Liver (tissue), 8 donors: ENCODE measurements at regions not wholly inside any gene's neighbourhood (a gene's known extent, or its start where the extent isn't known, plus 50 kb on each side); places are given as distances from the start of the nearest gene placed in this dataset.

Source experiments
- DNase-seq: peaks from one replicate; pipeline ENCODE4 v3.0.0-alpha.2; 2017; ENCODE audit warnings: low spot score
- H3K27ac ChIP-seq, 2 donors: one replicate each; pipeline ENCODE4 v1.7.0; 2013; ENCODE audit warnings: inconsistent platforms in 2 of 2, low read length in 2 of 2, control low read depth in 1 of 2, low read depth in 1 of 2, mild to moderate bottlenecking in 1 of 2
- H3K27me3 ChIP-seq, 4 donors: one replicate each; pipeline versions ENCODE4 v1.6.1 to v1.7.0; 2013; ENCODE audit warnings: low read length in 3 of 4, inconsistent platforms in 1 of 4, mild to moderate bottlenecking in 1 of 4, moderate library complexity in 1 of 4; ENCODE audit not compliant: control insufficient read depth in 4 of 4, insufficient read depth in 4 of 4
- H3K36me3 ChIP-seq, 4 donors: one replicate each; pipeline versions ENCODE4 v1.6.1 to v1.7.0; 2013; ENCODE audit warnings: low read length in 3 of 4, mild to moderate bottlenecking in 3 of 4, low read depth in 1 of 4, moderate library complexity in 1 of 4; ENCODE audit not compliant: control insufficient read depth in 4 of 4, insufficient read depth in 3 of 4
- H3K4me1 ChIP-seq, 4 donors: one replicate each; pipeline versions ENCODE4 v1.6.1 to v1.7.0; 2013; ENCODE audit warnings: low read length in 3 of 4, mild to moderate bottlenecking in 3 of 4, moderate library complexity in 1 of 4; ENCODE audit not compliant: control insufficient read depth in 4 of 4, insufficient read depth in 4 of 4
- H3K4me3 ChIP-seq, 3 donors: one replicate each; pipeline versions ENCODE4 v1.6.1 to v1.7.0; 2013; ENCODE audit warnings: low read length in 3 of 3, control low read depth in 1 of 3, low read depth in 1 of 3, mild to moderate bottlenecking in 1 of 3
- H3K9ac ChIP-seq, 2 donors: one replicate each; pipeline ENCODE4 v1.7.0; 2013; ENCODE audit warnings: low read length in 2 of 2, mild to moderate bottlenecking in 2 of 2, moderate library complexity in 2 of 2, control low read depth in 1 of 2, low read depth in 1 of 2
- H3K9me3 ChIP-seq, 4 donors: one replicate each; pipeline versions ENCODE4 v1.6.1 to v1.7.0; 2013; ENCODE audit warnings: low read length in 3 of 4; ENCODE audit not compliant: control insufficient read depth in 4 of 4
- CTCF ChIP-seq: fragments of 150-350 bp; IDR thresholded peaks from 2 replicates; pipeline ENCODE4 v1.5.1; 2017; ENCODE audit warnings: improper control_type of control experiment, low read depth, low read length; ENCODE audit not compliant: missing input control
- EGR1 ChIP-seq, 2 donors: IDR thresholded peaks; 2 replicates each; pipeline ENCODE4 v1.6.1; 2016 to 2018; ENCODE audit warnings: antibody characterized with exemption in 2 of 2, low read depth in 2 of 2
- FOXA1 ChIP-seq: IDR thresholded peaks from 2 replicates; pipeline ENCODE4 v1.6.1; 2016; ENCODE audit warnings: antibody characterized with exemption
- FOXA2 ChIP-seq: IDR thresholded peaks from 2 replicates; pipeline ENCODE4 v1.6.1; 2016; ENCODE audit warnings: antibody characterized with exemption
- GABPA ChIP-seq, 2 donors: IDR thresholded peaks in 1 of 2; conservative IDR thresholded peaks in 1 of 2; 2 replicates each; pipeline ENCODE4 v1.6.1; 2016; ENCODE audit warnings: antibody characterized with exemption in 2 of 2, mild to moderate bottlenecking in 1 of 2, moderate library complexity in 1 of 2
- HNF4A ChIP-seq, 2 donors: conservative IDR thresholded peaks; 2 replicates each; pipeline ENCODE4 v1.6.1; 2016; ENCODE audit warnings: antibody characterized with exemption in 2 of 2, mild to moderate bottlenecking in 2 of 2
- HNF4G ChIP-seq: IDR thresholded peaks from 2 replicates; pipeline ENCODE4 v1.6.1; 2016; ENCODE audit warnings: antibody characterized with exemption
- JUND ChIP-seq, 2 donors: IDR thresholded peaks; 2 replicates each; pipeline ENCODE4 v1.6.1; 2016; ENCODE audit warnings: antibody characterized with exemption in 2 of 2
- NR2F2 ChIP-seq: IDR thresholded peaks from 2 replicates; pipeline ENCODE4 v1.6.1; 2016; ENCODE audit warnings: antibody characterized with exemption
- RAD21 ChIP-seq, 2 donors: IDR thresholded peaks; 2 replicates each; pipeline ENCODE4 v1.6.1; 2016; ENCODE audit warnings: antibody characterized with exemption in 2 of 2, mild to moderate bottlenecking in 2 of 2
- RXRA ChIP-seq, 2 donors: IDR thresholded peaks; 2 replicates each; pipeline ENCODE4 v1.6.1; 2017 to 2018; ENCODE audit warnings: antibody characterized with exemption in 2 of 2, mild to moderate bottlenecking in 1 of 2
- SP1 ChIP-seq: IDR thresholded peaks from 2 replicates; pipeline ENCODE4 v1.6.1; 2018; ENCODE audit warnings: antibody characterized with exemption, mild to moderate bottlenecking
- TAF1 ChIP-seq: conservative IDR thresholded peaks from 2 replicates; pipeline ENCODE4 v1.6.1; 2016; ENCODE audit warnings: antibody characterized with exemption, mild to moderate bottlenecking
- YY1 ChIP-seq: IDR thresholded peaks from 2 replicates; pipeline ENCODE4 v1.6.1; 2016; ENCODE audit warnings: antibody characterized with exemption, mild to moderate bottlenecking
- WGBS: extraction: QIAGEN DNeasy Blood & Tissue Kit; methylation state at CpG from one replicate; pipeline ENCODE4 v1.1.7; 2013; 5-methylcytosine and 5-hydroxymethylcytosine counted together
- TF ChIP-seq, protein P1 (sequence below): IDR thresholded peaks from 2 replicates; pipeline ENCODE4 v1.6.1; 2016; ENCODE audit warnings: antibody characterized with exemption
- TF ChIP-seq, protein P2 (sequence below): IDR thresholded peaks from 2 replicates; pipeline ENCODE4 v1.6.1; 2016; ENCODE audit warnings: antibody characterized with exemption
- TF ChIP-seq, protein P3 (sequence below): IDR thresholded peaks from 2 replicates; pipeline ENCODE4 v1.6.1; 2016; ENCODE audit warnings: antibody characterized with exemption
- TF ChIP-seq, protein P4 (sequence below): IDR thresholded peaks from 2 replicates; pipeline ENCODE4 v1.6.1; 2016; ENCODE audit warnings: antibody characterized with exemption, mild to moderate bottlenecking
- donor health status: healthy.
- donor health status: healthy.
- donor health status: healthy.
- donor health status: healthy.
- donor health status: healthy.

DNA sequence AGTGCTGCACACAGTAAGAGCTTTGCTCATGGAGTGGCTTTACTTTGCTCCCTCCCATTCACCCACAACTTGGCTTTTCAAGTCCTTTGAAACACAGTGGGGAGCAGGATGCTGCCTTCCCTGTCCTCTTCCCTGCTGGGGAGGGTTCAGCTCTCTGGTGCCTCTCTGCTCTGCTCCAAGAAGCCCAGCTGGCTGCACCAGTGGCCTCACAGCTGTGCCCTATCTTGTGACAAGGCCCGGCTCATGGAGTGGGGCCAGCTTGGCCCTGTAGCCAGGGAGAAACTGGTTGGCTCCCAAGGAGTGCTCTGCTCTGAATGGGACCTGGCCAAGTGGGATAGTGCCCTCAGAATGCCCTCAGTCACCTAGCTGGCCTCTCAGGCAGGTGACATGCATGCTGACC is 212.3 kb upstream of the ZMIZ1 start:
- Histone ChIP-seq H3K27ac (no peak overlapping the region), H3K9ac (no peak overlapping the region), H3K4me3 (no peak overlapping the region), H3K4me1 (no peaks in the 10 kb centered on the region), H3K9me3 (no peaks in the 10 kb centered on the region), H3K36me3 (no peaks in the 10 kb centered on the region), H3K27me3 (no peaks in the 10 kb centered on the region)
- no peak for DNase-seq
- WGBS = 74% methylated on average over 1 of the region's 1 CpG
- TF ChIP-seq RAD21 (IDR thresholded peaks at IDR 0.05) = no peak
- no peak for TF ChIP-seq FOXA1
- TF ChIP-seq TAF1 = no peak
- no peak for TF ChIP-seq JUND (IDR thresholded peaks at IDR 0.05)
- no peak for TF ChIP-seq RXRA (IDR thresholded peaks at IDR 0.05)
- TF ChIP-seq SP1 = no peak
- TF ChIP-seq, protein P1, sequence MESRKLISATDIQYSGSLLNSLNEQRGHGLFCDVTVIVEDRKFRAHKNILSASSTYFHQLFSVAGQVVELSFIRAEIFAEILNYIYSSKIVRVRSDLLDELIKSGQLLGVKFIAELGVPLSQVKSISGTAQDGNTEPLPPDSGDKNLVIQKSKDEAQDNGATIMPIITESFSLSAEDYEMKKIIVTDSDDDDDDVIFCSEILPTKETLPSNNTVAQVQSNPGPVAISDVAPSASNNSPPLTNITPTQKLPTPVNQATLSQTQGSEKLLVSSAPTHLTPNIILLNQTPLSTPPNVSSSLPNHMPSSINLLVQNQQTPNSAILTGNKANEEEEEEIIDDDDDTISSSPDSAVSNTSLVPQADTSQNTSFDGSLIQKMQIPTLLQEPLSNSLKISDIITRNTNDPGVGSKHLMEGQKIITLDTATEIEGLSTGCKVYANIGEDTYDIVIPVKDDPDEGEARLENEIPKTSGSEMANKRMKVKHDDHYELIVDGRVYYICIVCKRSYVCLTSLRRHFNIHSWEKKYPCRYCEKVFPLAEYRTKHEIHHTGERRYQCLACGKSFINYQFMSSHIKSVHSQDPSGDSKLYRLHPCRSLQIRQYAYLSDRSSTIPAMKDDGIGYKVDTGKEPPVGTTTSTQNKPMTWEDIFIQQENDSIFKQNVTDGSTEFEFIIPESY = no peak
- TF ChIP-seq FOXA2 = no peak
- no peak for TF ChIP-seq CTCF
- no peak for TF ChIP-seq EGR1 (IDR thresholded peaks at IDR 0.05; ENCODE audit: low read depth in 2 of 2)
- TF ChIP-seq, protein P2, sequence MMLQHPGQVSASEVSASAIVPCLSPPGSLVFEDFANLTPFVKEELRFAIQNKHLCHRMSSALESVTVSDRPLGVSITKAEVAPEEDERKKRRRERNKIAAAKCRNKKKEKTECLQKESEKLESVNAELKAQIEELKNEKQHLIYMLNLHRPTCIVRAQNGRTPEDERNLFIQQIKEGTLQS = no peak

- TF ChIP-seq YY1 = no peak
- TF ChIP-seq HNF4G = no peak
- TF ChIP-seq TAF1 = no peak
- TF ChIP-seq, protein P3, sequence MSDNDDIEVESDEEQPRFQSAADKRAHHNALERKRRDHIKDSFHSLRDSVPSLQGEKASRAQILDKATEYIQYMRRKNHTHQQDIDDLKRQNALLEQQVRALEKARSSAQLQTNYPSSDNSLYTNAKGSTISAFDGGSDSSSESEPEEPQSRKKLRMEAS = no peak
- no peak for TF ChIP-seq GABPA (IDR thresholded peaks at IDR 0.05 in 1 of 2, conservative IDR thresholded peaks at IDR 0.05 in 1 of 2)
- TF ChIP-seq HNF4A (conservative IDR thresholded peaks at IDR 0.05) = no peak
- TF ChIP-seq, protein P4, sequence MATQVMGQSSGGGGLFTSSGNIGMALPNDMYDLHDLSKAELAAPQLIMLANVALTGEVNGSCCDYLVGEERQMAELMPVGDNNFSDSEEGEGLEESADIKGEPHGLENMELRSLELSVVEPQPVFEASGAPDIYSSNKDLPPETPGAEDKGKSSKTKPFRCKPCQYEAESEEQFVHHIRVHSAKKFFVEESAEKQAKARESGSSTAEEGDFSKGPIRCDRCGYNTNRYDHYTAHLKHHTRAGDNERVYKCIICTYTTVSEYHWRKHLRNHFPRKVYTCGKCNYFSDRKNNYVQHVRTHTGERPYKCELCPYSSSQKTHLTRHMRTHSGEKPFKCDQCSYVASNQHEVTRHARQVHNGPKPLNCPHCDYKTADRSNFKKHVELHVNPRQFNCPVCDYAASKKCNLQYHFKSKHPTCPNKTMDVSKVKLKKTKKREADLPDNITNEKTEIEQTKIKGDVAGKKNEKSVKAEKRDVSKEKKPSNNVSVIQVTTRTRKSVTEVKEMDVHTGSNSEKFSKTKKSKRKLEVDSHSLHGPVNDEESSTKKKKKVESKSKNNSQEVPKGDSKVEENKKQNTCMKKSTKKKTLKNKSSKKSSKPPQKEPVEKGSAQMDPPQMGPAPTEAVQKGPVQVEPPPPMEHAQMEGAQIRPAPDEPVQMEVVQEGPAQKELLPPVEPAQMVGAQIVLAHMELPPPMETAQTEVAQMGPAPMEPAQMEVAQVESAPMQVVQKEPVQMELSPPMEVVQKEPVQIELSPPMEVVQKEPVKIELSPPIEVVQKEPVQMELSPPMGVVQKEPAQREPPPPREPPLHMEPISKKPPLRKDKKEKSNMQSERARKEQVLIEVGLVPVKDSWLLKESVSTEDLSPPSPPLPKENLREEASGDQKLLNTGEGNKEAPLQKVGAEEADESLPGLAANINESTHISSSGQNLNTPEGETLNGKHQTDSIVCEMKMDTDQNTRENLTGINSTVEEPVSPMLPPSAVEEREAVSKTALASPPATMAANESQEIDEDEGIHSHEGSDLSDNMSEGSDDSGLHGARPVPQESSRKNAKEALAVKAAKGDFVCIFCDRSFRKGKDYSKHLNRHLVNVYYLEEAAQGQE = no peak
- no peak for TF ChIP-seq NR2F2
- TF ChIP-seq, protein P1 = no peak
- TF ChIP-seq RAD21 (IDR thresholded peaks at IDR 0.05) = no peak
- no peak for TF ChIP-seq EGR1 (IDR thresholded peaks at IDR 0.05; ENCODE audit: low read depth in 2 of 2)
- TF ChIP-seq, protein P2 = no peak
- no peak for TF ChIP-seq SP1
- no peak for TF ChIP-seq FOXA1
- no peak for TF ChIP-seq JUND (IDR thresholded peaks at IDR 0.05)
- TF ChIP-seq FOXA2 = no peak
- TF ChIP-seq CTCF = no peak
- no peak for TF ChIP-seq RXRA (IDR thresholded peaks at IDR 0.05)
- Histone ChIP-seq H3K27ac (no peak overlapping the region), H3K36me3 (no peaks in the 10 kb centered on the region), H3K4me1 (no peaks in the 10 kb centered on the region), H3K9me3 (no peaks in the 10 kb centered on the region), H3K27me3 (no peaks in the 10 kb centered on the region), H3K9ac (no peak overlapping the region), H3K4me3 (no peak overlapping the region)
- DNase-seq = no peak
- 96% methylated on average over 3 of the region's 3 CpGs for WGBS
These were observed 211.6 kb upstream of the ZMIZ1 start for GRCh38 chr10:78857193-78857592.
